KBM-7 (cell line): ENCODE measurements at regions not wholly inside any gene's neighbourhood (a gene's known extent, or its start where the extent isn't known, plus 50 kb on each side); places are given as distances from the start of the nearest gene placed in this dataset.
"Not testable (repeated sequence)": the region's sequence is repeated elsewhere in the genome, so short reads cannot be mapped to it uniquely, and the experiment has no call there.

Experiments used
- DNase-seq: peaks from one replicate; pipeline ENCODE4 v3.0.0-alpha.2; 2015
- in situ Hi-C: fragments of 300-500 bp; cut with MboI; formaldehyde crosslinking; loops from 2 replicates; pipeline ENCODE4 v1.14.3; 2020; ENCODE audit warnings: low sequenced_read_pairs, low pct_unique_long_range_greater_than_20kb, mixed read lengths

GRCh38 chr13:79874396-79875360 is 393.7 kb downstream of the NDFIP2 start:
- in situ Hi-C loops: no loop called here
- no peak for DNase-seq

DNA sequence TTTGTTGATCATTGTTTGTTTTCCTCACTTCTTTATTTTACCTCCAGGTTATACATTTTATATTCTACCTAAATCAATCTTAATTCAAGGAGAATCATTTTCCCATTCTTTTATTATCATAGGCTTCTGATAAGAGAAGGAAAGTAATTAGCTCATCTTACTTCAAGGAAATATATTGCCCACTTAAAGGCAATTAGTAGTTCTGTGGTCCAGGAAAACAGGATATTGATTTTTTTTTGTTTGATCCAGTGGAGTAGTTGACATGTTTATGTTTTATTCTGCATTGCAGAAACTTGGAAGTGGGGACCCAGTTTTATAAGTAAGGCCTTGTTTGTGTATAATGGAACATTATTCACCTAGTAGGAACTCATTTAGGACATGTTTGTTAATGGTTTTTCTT is 390.6 kb downstream of the NDFIP2 start:
- DNase-seq: no peak
- in situ Hi-C loops: no loop called here

- no peak for DNase-seq
- in situ Hi-C loops: no loop called here
These were observed 389.8 kb downstream of the NDFIP2 start for GRCh38 chr13:79870766-79871165.

- in situ Hi-C loops: no loop called here
- no peak for DNase-seq
These were observed 389.2 kb downstream of the NDFIP2 start for GRCh38 chr13:79870123-79870522.

DNA sequence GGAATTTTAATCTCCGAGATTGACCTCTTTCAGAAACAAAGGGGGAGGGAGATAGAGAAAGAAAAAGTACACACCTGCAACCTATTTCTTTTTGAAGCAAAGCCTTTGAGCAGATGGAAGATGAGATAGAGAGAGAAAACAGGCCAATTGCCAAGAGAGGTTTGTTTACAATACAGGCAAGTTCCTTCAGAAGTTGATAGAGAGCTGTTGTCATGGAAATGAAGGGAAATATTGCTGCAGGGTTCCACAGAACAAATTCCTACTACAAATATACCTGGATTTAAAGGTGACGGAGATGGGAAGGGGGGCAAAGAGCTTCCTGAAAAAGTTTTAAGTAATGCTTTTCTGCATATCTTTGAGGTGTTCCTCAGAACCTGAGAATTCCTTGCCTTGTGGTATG is 388.4 kb downstream of the NDFIP2 start:
- no peak for DNase-seq
- in situ Hi-C loops: no loop called here

- DNase-seq: peak; percentile 44
- in situ Hi-C loops: no loop called here
These were observed 386.3 kb downstream of the NDFIP2 start for GRCh38 chr13:79867254-79867653.

GRCh38 chr13:79866436-79866835 is 385.5 kb downstream of the NDFIP2 start:
- DNase-seq: no peak

GRCh38 chr13:79862515-79862914 is 381.6 kb downstream of the NDFIP2 start:
- DNase-seq: no peak
- in situ Hi-C loops: no loop called here

More at GRCh38 chr13:79866436-79866835, 385.5 kb downstream of the NDFIP2 start:
- in situ Hi-C loops: no loop called here

DNA sequence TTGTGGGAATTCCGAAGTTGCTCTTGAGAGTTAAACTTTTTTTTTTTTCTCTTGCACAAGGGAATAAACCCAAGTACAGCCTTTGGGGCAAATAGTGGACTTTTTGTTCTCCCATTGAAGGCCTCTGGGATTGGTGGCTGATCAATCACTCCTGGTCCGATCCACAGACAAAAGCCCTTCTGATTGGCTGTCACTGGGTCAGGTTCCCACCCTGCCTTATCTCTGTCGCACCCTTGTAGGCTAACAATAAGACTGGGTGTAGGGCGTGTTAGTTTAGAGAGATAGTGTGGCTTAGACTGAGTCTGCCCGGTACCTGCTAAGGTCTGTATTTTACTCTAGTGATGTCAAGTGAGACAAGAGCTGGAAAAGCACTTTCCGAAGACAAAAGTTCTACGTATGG is 380.8 kb downstream of the NDFIP2 start:
- in situ Hi-C loops: no loop called here
- DNase-seq: no peak

DNA sequence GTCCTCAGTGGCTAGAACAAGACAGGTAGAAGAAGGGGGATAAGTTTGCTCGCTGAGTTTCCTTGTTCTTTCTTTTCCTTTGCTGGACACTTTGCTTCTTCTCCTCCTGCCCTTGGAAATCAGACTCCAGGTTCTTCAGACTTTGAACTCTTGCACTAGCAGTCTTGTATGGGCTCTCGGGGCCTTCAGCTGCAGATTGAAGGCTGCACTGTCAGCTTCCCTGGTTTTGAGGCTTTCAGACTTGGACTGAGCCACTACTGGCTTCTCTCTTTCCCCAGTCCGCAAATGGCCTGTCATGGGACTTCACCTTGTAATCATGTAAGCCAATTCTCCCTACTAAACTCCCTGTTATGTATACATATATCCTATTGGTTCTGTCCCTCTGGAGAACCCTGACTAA is 379.8 kb downstream of the NDFIP2 start:
- in situ Hi-C loops: no loop called here
- DNase-seq: no peak

GRCh38 chr13:79859756-79860155 is 378.8 kb downstream of the NDFIP2 start:
- in situ Hi-C loops: no loop called here
- no peak for DNase-seq

- in situ Hi-C loops: no loop called here
- DNase-seq: no peak
These were observed 372.3 kb downstream of the NDFIP2 start for GRCh38 chr13:79853251-79853650.

GRCh38 chr13:79851318-79851717 is 370.4 kb downstream of the NDFIP2 start:
- in situ Hi-C loops: no loop called here
- DNase-seq: no peak

- in situ Hi-C loops: no loop called here
- no peak for DNase-seq
These were observed 367.1 kb downstream of the NDFIP2 start for GRCh38 chr13:79847882-79848592.

- in situ Hi-C loops: no loop called here
- no peak for DNase-seq
These were observed 365.4 kb downstream of the NDFIP2 start for GRCh38 chr13:79846386-79846785.

- in situ Hi-C loops: no loop called here
- DNase-seq: no peak
These were observed 356.9 kb downstream of the NDFIP2 start for GRCh38 chr13:79837741-79838450.

DNA sequence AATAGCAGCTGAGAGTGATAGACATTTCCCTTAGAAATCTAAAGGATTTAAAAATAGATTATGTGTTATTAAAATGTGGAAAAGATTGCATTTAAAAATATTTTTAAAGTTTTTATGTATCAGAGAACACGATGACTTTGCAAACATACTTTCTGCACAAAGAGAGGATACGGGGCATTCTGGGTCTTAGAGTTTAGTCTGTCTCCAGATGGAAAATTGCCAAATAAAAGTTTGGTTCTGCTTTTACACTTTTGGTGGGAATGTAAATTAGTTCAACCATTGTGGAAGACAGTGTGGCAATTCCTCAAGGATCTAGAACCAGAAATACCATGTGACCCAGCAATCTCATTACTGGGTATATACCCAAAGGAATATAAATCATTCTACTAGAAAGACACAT is 355.2 kb downstream of the NDFIP2 start:
- DNase-seq, in situ Hi-C loops: not testable (repeated sequence)

GRCh38 chr13:79834876-79835275 is 353.9 kb downstream of the NDFIP2 start:
- no peak for DNase-seq
- in situ Hi-C loops: no loop called here

- DNase-seq: no peak
- in situ Hi-C loops: no loop called here
These were observed 353.0 kb downstream of the NDFIP2 start for GRCh38 chr13:79833991-79834390.

GRCh38 chr13:79831556-79831955 is 350.6 kb downstream of the NDFIP2 start:
- in situ Hi-C loops: no loop called here
- DNase-seq: no peak
